Prostate gland (tissue), 2 donors: ENCODE measurements at regions not wholly inside any gene's neighbourhood (a gene's known extent, or its start where the extent isn't known, plus 50 kb on each side); places are given as distances from the start of the nearest gene placed in this dataset.

ENCODE experiments used
- DNase-seq: peaks from one replicate; pipeline ENCODE4 v3.0.0-alpha.2; 2019; ENCODE audit warnings: low spot score
- H3K27ac ChIP-seq, 2 donors: fragments of 200-600 bp; sonication (generic); 2 replicates each; pipeline ENCODE4 v1.5.1; 2017 to 2019
- H3K27me3 ChIP-seq: fragments of 200-600 bp; sonication (generic); replicated peaks from 2 replicates; pipeline ENCODE4 v1.5.1; 2019; ENCODE audit not compliant: insufficient read depth
- H3K36me3 ChIP-seq, 2 donors: fragments of 200-600 bp; sonication (generic); 1 replicate in 1 of 2; 2 replicates in 1 of 2; pipeline versions ENCODE4 v1.5.1 to v1.8.1; 2017 to 2019
- H3K4me1 ChIP-seq: fragments of 200-600 bp; sonication (generic); replicated peaks from 2 replicates; pipeline ENCODE4 v1.5.1; 2019
- H3K4me3 ChIP-seq, 2 donors: fragments of 200-600 bp; sonication (generic); 2 replicates each; pipeline ENCODE4 v1.5.1; 2017 to 2019
- H3K9me3 ChIP-seq: fragments of 200-600 bp; sonication (generic); 2 replicates; pipeline ENCODE4 v1.5.1; 2017
- CTCF ChIP-seq, 4 experiments: fragments of 200-600 bp in 2 of 4; fragments of 450-650 bp in 2 of 4; sonication (generic) in 2 of 4; IDR thresholded peaks; 1 replicate in 3 of 4; 2 replicates in 1 of 4; pipeline ENCODE4 v1.5.1; 2016 to 2019; ENCODE audit warnings: antibody characterized with exemption in 4 of 4, mild to moderate bottlenecking in 2 of 4, moderate library complexity in 2 of 4
- POLR2A ChIP-seq: fragments of 450-650 bp; IDR thresholded peaks from one replicate; pipeline ENCODE4 v1.6.1; 2016; ENCODE audit warnings: antibody characterized with exemption, mild to moderate bottlenecking
- POLR2AphosphoS5 ChIP-seq: sonication (generic); formaldehyde crosslinking; IDR thresholded peaks from one replicate; pipeline ENCODE4 v1.6.1; 2017; ENCODE audit warnings: antibody characterized with exemption
- WGBS: methylation state at CpG from one replicate; pipeline ENCODE4 v1.1.5; 2018; 5-methylcytosine and 5-hydroxymethylcytosine counted together
- intact Hi-C: fragments of 100-400 bp; cut with DNase I; formaldehyde crosslinking; loops from one replicate; pipeline ENCODE4 v1.14.2; 2022

DNA sequence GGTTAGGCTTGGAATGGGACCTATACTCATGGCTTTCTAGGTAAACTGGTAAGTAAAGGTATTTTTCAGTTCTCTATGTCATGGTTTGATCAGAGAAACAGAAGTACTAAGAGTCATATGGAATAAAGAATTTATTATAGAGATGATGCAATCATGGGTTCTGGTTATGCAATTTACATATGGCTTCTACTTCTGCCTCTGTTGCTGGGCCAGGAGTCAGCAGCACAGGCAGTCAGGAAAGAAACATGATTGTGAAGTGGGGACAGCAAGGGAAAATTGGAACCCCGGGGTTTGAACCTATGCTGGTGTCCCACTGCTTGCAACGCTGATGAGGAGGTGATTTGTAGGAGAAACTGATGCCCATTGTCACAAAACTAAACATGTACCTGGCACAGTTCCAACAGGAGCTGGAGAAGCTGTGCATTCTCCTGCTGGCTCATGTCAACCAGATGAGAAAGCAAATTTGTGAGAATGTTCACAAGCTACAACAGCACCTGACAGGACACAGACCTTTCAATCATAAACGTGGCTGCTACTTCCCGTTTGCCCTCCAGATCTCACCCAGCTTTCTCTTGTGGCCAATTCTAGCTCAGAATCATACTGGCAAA, 887.1 kb downstream of the TFAP2A start:
- intact Hi-C loops = no loop called here
- DNase-seq = no peak

DNA sequence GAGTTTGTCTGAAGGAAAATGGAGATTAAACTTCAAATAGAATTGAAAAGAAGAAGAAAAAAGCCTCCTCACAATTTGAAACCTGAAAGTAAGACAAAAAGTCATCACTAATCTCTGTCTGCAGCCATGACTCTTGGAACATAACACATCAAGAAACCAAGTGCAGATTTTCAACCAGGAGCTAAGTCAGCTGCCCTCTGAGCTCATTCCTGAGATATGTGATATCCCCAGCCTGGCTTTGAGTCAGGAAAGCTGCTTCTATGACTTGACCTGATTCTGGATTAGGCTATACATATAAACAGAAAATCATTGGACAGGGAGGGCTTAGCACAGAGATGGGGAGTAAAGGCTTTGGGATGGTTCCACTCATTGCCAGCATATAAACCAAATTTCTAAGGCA, 891.4 kb downstream of the TFAP2A start:
- DNase-seq = no peak
- Histone ChIP-seq H3K4me3 (no peak overlapping the region), H3K9me3 (no peaks in the 10 kb centered on the region), H3K27me3 (no peaks in the 10 kb centered on the region), H3K27ac (no peak overlapping the region), H3K4me1 (no peaks in the 10 kb centered on the region), H3K36me3 (no peaks in the 10 kb centered on the region)
- TF ChIP-seq POLR2AphosphoS5 (no peak), POLR2A (no peak), CTCF (IDR thresholded peaks at IDR 0.05) (no peak)
- intact Hi-C loops = no loop called here

More for the DNA sequence above, 887.1 kb downstream of the TFAP2A start:
- TF ChIP-seq CTCF (IDR thresholded peaks at IDR 0.05) (no peak), POLR2AphosphoS5 (no peak)
- no peaks in the 10 kb centered on the region for H3K27me3 ChIP-seq
- H3K4me3 ChIP-seq = no peak overlapping the region
- H3K27ac ChIP-seq = no peak overlapping the region
- H3K36me3 ChIP-seq = no peaks in the 10 kb centered on the region
- no peaks in the 10 kb centered on the region for H3K9me3 ChIP-seq
- H3K4me1 ChIP-seq = no peaks in the 10 kb centered on the region
- WGBS = 25% methylated on average over 4 of the region's 4 CpGs

DNA sequence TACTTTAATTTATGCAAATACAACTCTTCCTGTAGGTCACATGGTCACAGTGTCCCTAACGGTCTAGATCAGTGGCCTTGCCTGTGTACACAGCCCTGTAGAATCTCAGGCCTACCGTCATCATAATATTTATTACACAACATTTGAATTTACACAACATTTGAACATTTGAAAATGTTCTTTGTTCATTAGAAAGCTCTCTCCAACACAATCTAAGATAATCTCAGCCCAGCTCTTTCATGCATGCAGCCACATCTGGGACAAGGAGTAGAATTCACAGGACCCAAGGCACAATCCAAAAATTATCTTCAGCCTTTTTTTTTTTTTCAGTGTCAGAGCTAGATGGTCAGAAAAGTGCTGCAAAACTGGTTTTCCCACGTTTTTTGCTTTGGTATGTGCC, 892.8 kb downstream of the TFAP2A start:
- 44% methylated on average over 3 of the region's 3 CpGs for WGBS
- intact Hi-C loops = no loop called here
- Histone ChIP-seq H3K4me3 (no peak overlapping the region), H3K9me3 (no peaks in the 10 kb centered on the region), H3K27ac (no peak overlapping the region), H3K36me3 (no peaks in the 10 kb centered on the region), H3K4me1 (no peaks in the 10 kb centered on the region), H3K27me3 (no peaks in the 10 kb centered on the region)
- TF ChIP-seq POLR2A (no peak), POLR2AphosphoS5 (no peak), CTCF (IDR thresholded peaks at IDR 0.05) (no peak)
- DNase-seq = no peak

DNA sequence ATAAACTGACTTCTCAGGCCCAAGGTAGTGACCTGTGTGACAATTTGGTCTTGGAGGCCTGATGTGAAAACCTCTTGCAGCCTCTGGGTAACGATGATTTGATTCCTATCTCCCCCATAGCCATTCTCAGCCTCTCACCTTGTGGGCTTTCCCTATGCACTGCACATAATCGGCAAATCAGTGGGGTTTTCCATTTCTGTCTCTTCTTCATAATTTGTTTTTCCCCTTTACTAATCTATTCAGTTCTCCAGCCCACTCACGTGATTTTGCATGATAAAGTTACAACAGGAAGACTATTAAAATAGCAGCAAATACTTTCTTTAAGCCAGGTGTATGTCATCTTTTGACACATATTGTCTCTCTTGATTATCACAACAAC, 893.7 kb downstream of the TFAP2A start:
- intact Hi-C loops = no loop called here
- no peaks in the 10 kb centered on the region for H3K4me1 ChIP-seq
- no peak overlapping the region for H3K27ac ChIP-seq
- no peaks in the 10 kb centered on the region for H3K36me3 ChIP-seq
- no peak for DNase-seq
- no peak overlapping the region for H3K4me3 ChIP-seq
- 73% methylated on average over 3 of the region's 3 CpGs for WGBS
- no peak for TF ChIP-seq POLR2A
- TF ChIP-seq POLR2AphosphoS5 = no peak
- TF ChIP-seq CTCF (IDR thresholded peaks at IDR 0.05) = no peak
- H3K27me3 ChIP-seq = no peaks in the 10 kb centered on the region
- H3K9me3 ChIP-seq = no peaks in the 10 kb centered on the region

DNA sequence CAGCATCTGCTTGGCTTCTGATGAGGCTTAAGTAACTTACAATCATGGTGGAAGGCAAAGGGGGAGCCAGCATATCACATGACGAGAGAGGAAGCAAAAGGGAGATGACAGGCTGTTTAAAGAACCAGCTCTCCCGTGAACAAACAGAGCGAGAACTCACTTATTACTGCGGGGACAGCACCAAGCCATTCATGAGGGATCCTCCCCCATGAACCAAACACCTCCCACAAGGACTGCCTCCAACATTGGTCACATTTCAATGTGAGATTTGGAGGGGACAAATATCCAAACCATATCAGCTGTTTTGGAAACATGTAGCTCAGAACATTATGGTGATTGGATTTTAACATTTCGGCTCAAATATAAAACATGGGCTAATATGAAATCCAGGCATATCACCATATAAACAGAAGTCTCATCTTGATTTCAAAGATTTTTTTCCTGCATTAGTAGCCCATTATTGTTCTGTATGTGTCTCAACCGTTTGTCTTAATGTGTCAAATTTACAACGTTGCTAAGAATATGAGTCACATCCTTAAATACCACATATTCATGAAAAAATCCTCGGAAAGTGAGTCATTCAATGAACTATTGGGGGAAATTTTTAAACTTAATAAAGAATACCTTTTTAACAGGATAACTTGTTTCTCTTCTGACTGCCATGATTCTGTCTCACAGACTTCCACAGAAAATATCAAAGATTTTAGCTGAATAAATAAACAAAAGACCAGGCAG, 894.3 kb downstream of the TFAP2A start:
- H3K9me3 ChIP-seq = no peaks in the 10 kb centered on the region
- WGBS = 62% methylated on average over 8 of the region's 8 CpGs
- no peak overlapping the region for H3K27ac ChIP-seq
- TF ChIP-seq POLR2AphosphoS5 = no peak
- no peak for TF ChIP-seq POLR2A
- no peak for TF ChIP-seq CTCF (IDR thresholded peaks at IDR 0.05)
- H3K27me3 ChIP-seq = no peaks in the 10 kb centered on the region
- H3K36me3 ChIP-seq = no peaks in the 10 kb centered on the region
- intact Hi-C loops = no loop called here
- H3K4me1 ChIP-seq = no peaks in the 10 kb centered on the region
- no peak for DNase-seq
- H3K4me3 ChIP-seq = no peak overlapping the region
